ENCODE measurements at regions not wholly inside any gene's neighbourhood (a gene's known extent, or its start where the extent isn't known, plus 50 kb on each side); places are given as distances from the start of the nearest gene placed in this dataset.

DNA sequence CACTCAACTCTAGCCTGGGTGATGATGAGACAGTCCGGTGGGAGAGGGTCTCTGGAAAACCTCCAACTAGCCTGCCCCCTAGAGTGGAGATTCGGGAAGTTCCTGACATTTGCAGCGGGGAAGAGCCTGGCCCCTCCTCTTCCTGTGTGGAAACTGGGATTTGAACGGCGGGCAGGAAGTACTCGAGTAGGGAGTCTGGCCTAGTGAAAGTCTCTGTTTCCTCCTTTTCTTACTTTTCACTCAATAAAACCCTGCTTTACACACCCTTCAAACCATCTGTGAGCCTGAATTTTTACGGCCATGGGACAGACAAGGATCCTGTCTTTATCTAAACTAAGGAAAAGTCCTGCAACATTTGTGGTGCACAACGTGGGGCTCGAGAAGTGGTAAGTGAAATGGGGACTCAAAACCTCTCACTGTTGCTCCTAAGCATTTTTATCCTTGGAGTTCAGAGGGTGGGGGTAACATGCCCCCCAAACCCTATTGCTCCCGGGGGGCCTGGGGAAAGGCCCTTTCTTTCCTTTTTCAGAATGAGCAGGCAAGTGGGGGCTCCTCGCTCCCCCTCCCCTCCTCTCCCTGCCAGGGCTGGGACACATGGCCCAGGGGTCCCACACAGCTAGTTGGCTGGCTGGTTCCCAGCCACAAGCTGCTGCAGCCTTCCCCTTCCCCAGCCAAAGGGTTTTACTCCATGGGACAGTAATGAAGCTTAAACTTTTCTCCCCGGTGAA, 224.7 kb upstream of the GBE1 start:
- no peaks in the 10 kb centered on the region for H3K4me1 ChIP-seq (ENCODE audit: control insufficient read depth in 1 of 2, low read depth in 2 of 2)
- H3K36me3 ChIP-seq: no peaks in the 10 kb centered on the region
- no peaks in the 10 kb centered on the region for H3K9me3 ChIP-seq
- DNase-seq (ENCODE audit: low spot score) (no peak), ATAC-seq (ENCODE audit: insufficient number of reproducible peaks, low FRiP score, low read depth) (no peak)
- H3K4me3 ChIP-seq: no peak overlapping the region
- H3K27ac ChIP-seq: no peak overlapping the region
- no peak for TF ChIP-seq CTCF (IDR thresholded peaks at IDR 0.05)
- no peaks in the 10 kb centered on the region for H3K27me3 ChIP-seq (replicated peaks; ENCODE audit: insufficient read depth)

DNA sequence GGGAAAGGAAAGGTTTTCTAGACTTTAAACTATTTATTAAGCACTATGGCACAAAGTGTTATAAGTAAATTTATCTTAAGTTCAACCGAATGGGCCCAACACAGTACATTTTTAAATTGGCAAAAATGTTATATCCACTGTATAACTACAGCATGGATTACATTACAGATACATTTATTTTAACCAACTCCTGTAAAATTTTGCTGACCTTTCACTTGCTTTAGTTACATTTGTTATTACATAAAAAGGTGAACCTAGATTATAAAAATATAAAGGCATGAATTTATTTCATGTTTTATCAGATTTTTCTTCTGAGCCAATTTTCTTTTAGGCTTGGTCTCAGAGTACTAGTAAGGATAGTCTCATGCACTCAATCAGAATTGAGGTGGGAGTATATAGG, 221.9 kb upstream of the GBE1 start:
- Histone ChIP-seq H3K27ac (no peak overlapping the region), H3K9me3 (no peaks in the 10 kb centered on the region), H3K36me3 (no peaks in the 10 kb centered on the region), H3K27me3 (replicated peaks; ENCODE audit: insufficient read depth) (no peaks in the 10 kb centered on the region), H3K4me1 (ENCODE audit: control insufficient read depth in 1 of 2, low read depth in 2 of 2) (no peaks in the 10 kb centered on the region), H3K4me3 (no peak overlapping the region)
- ATAC-seq (ENCODE audit: insufficient number of reproducible peaks, low FRiP score, low read depth) (no peak), DNase-seq (ENCODE audit: low spot score) (no peak)
- TF ChIP-seq CTCF (IDR thresholded peaks at IDR 0.05): no peak

DNA sequence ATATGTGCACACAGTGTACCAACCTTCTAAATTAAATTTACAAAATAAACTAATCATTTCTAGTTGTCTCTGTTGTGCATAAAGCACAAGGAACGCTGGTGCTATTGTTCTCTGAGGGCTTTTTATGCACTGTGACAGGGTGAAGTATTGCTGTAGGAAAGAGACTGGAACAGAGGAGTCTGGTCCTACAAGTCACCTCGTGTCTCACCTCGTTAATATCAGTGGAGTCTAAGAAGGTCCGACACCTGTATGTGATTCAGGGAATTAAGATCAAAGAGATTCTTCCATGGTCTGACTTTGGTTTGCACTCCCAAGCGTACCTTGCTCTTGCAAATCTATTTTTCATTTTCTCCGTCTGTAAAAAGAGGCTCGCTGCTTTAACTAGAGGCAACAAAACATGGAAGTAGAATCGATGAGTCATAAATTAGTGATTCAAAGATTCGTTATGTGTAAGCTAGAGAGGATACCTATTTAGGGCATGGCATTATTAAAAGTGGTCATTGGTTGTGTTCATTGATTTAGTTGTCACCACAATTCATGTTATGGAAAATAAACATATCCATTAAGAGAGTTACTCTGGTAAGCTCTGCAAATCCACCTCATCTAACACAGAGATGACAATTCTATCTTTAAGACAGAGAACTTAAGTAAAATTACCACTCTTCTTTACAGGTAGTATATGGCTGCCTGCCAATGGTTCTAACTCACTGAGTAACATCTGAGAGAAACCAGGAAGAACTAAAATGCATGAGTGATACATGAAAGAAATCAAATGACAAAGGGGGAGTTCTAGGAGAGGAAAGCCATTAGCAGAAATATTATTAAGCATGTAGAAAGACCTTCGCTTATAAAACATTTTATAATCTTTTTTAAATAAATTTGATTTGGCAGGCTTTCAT, 219.4 kb upstream of the GBE1 start:
- DNase-seq (ENCODE audit: low spot score) (no peak), ATAC-seq (ENCODE audit: insufficient number of reproducible peaks, low FRiP score, low read depth) (no peak)
- H3K9me3 ChIP-seq: no peaks in the 10 kb centered on the region
- H3K4me1 ChIP-seq (ENCODE audit: control insufficient read depth in 1 of 2, low read depth in 2 of 2): no peaks in the 10 kb centered on the region
- H3K4me3 ChIP-seq: no peak overlapping the region
- no peak for TF ChIP-seq CTCF (IDR thresholded peaks at IDR 0.05)
- H3K36me3 ChIP-seq: no peaks in the 10 kb centered on the region
- no peaks in the 10 kb centered on the region for H3K27me3 ChIP-seq (replicated peaks; ENCODE audit: insufficient read depth)
- no peak overlapping the region for H3K27ac ChIP-seq

GRCh38 chr3:81974751-81975150, 213.3 kb upstream of the GBE1 start:
- ATAC-seq (ENCODE audit: insufficient number of reproducible peaks, low FRiP score, low read depth) (no peak), DNase-seq (ENCODE audit: low spot score) (no peak)
- Histone ChIP-seq H3K4me1 (ENCODE audit: control insufficient read depth in 1 of 2, low read depth in 2 of 2) (no peaks in the 10 kb centered on the region), H3K4me3 (no peak overlapping the region), H3K27me3 (replicated peaks; ENCODE audit: insufficient read depth) (no peaks in the 10 kb centered on the region), H3K27ac (no peak overlapping the region), H3K9me3 (no peaks in the 10 kb centered on the region), H3K36me3 (no peaks in the 10 kb centered on the region)
- TF ChIP-seq CTCF (IDR thresholded peaks at IDR 0.05): no peak

DNA sequence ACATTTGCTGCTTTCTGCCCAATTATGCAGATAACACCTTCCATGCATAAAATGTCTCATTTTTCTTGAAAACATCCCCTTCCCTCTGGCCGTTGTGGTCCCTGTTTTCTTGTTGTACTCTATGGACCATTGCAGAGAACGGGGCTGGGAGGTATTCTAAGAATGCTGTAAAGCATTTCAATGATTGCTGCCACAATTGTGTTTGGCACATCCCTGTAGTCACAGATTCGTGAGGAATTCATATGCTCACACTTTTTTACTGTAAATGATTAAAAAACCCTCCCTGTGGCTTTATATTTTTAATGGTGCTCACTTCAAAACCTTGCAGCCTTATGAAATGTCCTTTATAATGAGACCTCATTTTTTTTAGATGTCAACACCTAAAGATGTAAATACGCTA, 207.2 kb upstream of the GBE1 start:
- DNase-seq (ENCODE audit: low spot score): no peak
- no peaks in the 10 kb centered on the region for H3K4me1 ChIP-seq (ENCODE audit: control insufficient read depth in 1 of 2, low read depth in 2 of 2)
- no peak overlapping the region for H3K4me3 ChIP-seq
- TF ChIP-seq CTCF (IDR thresholded peaks at IDR 0.05): no peak
- no peaks in the 10 kb centered on the region for H3K36me3 ChIP-seq
- H3K27ac ChIP-seq: no peak overlapping the region
- no peaks in the 10 kb centered on the region for H3K9me3 ChIP-seq
- H3K27me3 ChIP-seq (replicated peaks; ENCODE audit: insufficient read depth): no peaks in the 10 kb centered on the region
- no peak for ATAC-seq (ENCODE audit: insufficient number of reproducible peaks, low FRiP score, low read depth)

Data from thoracic aorta (tissue), 2 donors.